Epidermal melanocyte (primary cell): ENCODE measurements at regions not wholly inside any gene's neighbourhood (a gene's known extent, or its start where the extent isn't known, plus 50 kb on each side); places are given as distances from the start of the nearest gene placed in this dataset.

ENCODE experiments used
- DNase-seq: peaks from one replicate; pipeline ENCODE4 v3.0.0; 2011; ENCODE audit warnings: low spot score; ENCODE audit not compliant: insufficient read length

GRCh38 chr18:64645753-64646152 is 496.9 kb upstream of the LINC00305 start:
- DNase-seq: no peak

GRCh38 chr18:64639536-64639935 is 490.6 kb upstream of the LINC00305 start:
- no peak for DNase-seq

GRCh38 chr18:64620971-64621560 is 472.2 kb upstream of the LINC00305 start:
- DNase-seq: no peak

GRCh38 chr18:64618390-64618789 is 469.5 kb upstream of the LINC00305 start:
- no peak for DNase-seq

- no peak for DNase-seq
Observed at GRCh38 chr18:64615021-64615420, 466.1 kb upstream of the LINC00305 start.

- DNase-seq: no peak
Observed at GRCh38 chr18:64614446-64614845, 465.6 kb upstream of the LINC00305 start.

GRCh38 chr18:64592246-64592645 is 443.4 kb upstream of the LINC00305 start:
- DNase-seq: no peak

GRCh38 chr18:64589000-64589399 is 440.1 kb upstream of the LINC00305 start:
- DNase-seq: no peak

GRCh38 chr18:64566456-64566855 is 417.6 kb upstream of the LINC00305 start:
- DNase-seq: no peak

- DNase-seq: no peak
Observed at GRCh38 chr18:64562651-64563050, 413.8 kb upstream of the LINC00305 start.

- no peak for DNase-seq
Observed at GRCh38 chr18:64546451-64546850, 397.6 kb upstream of the LINC00305 start.

- no peak for DNase-seq
Observed at GRCh38 chr18:64539847-64540246, 391.0 kb upstream of the LINC00305 start.

- no peak for DNase-seq
Observed at GRCh38 chr18:64528646-64529045, 379.8 kb upstream of the LINC00305 start.

- DNase-seq: no peak
Observed at GRCh38 chr18:64519201-64519600, 370.3 kb upstream of the LINC00305 start.

- no peak for DNase-seq
Observed at GRCh38 chr18:64518191-64518590, 369.3 kb upstream of the LINC00305 start.

GRCh38 chr18:64513401-64513800 is 364.5 kb upstream of the LINC00305 start:
- DNase-seq: no peak

GRCh38 chr18:64490207-64490606 is 341.3 kb upstream of the LINC00305 start:
- no peak for DNase-seq

- no peak for DNase-seq
Observed at GRCh38 chr18:64488698-64489097, 339.8 kb upstream of the LINC00305 start.

- no peak for DNase-seq
Observed at GRCh38 chr18:64474773-64475172, 325.9 kb upstream of the LINC00305 start.

- no peak for DNase-seq
Observed at GRCh38 chr18:64474255-64474654, 325.4 kb upstream of the LINC00305 start.

GRCh38 chr18:64449434-64449833 is 300.5 kb upstream of the LINC00305 start:
- no peak for DNase-seq

GRCh38 chr18:64444819-64445218 is 295.9 kb upstream of the LINC00305 start:
- no peak for DNase-seq

- no peak for DNase-seq
Observed at GRCh38 chr18:64438178-64438577, 289.3 kb upstream of the LINC00305 start.

GRCh38 chr18:64436111-64436510 is 287.2 kb upstream of the LINC00305 start:
- DNase-seq: no peak
